Neural progenitor cell (in vitro differentiated cells): ENCODE measurements at regions not wholly inside any gene's neighbourhood (a gene's known extent, or its start where the extent isn't known, plus 50 kb on each side); places are given as distances from the start of the nearest gene placed in this dataset.
"Not testable (repeated sequence)": the region's sequence is repeated elsewhere in the genome, so short reads cannot be mapped to it uniquely, and the experiment has no call there.

ENCODE experiments used
- DNase-seq: peaks from one replicate; pipeline ENCODE4 v3.0.0-alpha.2; 2016; ENCODE audit warnings: low spot score
- H2AFZ ChIP-seq: fragments of 200-600 bp; sonication (generic); replicated peaks from 2 replicates; pipeline ENCODE4 v1.6.1; 2016; ENCODE audit warnings: antibody characterized with exemption
- H3F3A ChIP-seq: fragments of 200-600 bp; sonication (generic); 2 replicates; pipeline ENCODE4 v1.6.1; 2016; ENCODE audit warnings: antibody characterized with exemption, low read depth
- H3K27ac ChIP-seq: fragments of 200-600 bp; sonication (generic); 2 replicates; pipeline ENCODE4 v1.5.1; 2016; ENCODE audit warnings: mild to moderate bottlenecking
- H3K27me3 ChIP-seq: fragments of 200-600 bp; sonication (generic); 2 replicates; pipeline ENCODE4 v1.6.1; 2016; ENCODE audit warnings: mild to moderate bottlenecking, moderate library complexity
- H3K36me3 ChIP-seq: fragments of 200-600 bp; sonication (generic); 2 replicates; pipeline ENCODE4 v1.5.1; 2016
- H3K4me1 ChIP-seq: fragments of 200-600 bp; sonication (generic); 2 replicates; pipeline ENCODE4 v1.6.1; 2016; ENCODE audit warnings: mixed run types
- H3K4me2 ChIP-seq: fragments of 200-600 bp; sonication (generic); 2 replicates; pipeline ENCODE4 v1.6.1; 2016
- H3K4me3 ChIP-seq: fragments of 200-600 bp; sonication (generic); 2 replicates; pipeline ENCODE4 v1.5.1; 2016
- H3K79me2 ChIP-seq: fragments of 200-600 bp; sonication (generic); 2 replicates; pipeline ENCODE4 v1.6.1; 2016; ENCODE audit warnings: low read depth
- H3K9ac ChIP-seq: fragments of 200-600 bp; sonication (generic); 2 replicates; pipeline ENCODE4 v1.6.1; 2016
- H3K9me3 ChIP-seq: fragments of 200-600 bp; sonication (generic); 2 replicates; pipeline ENCODE4 v1.5.1; 2016; ENCODE audit warnings: low read depth
- H4K20me1 ChIP-seq: fragments of 200-600 bp; sonication (generic); 2 replicates; pipeline ENCODE4 v1.6.1; 2016; ENCODE audit warnings: low read depth
- H3K27ac Mint-ChIP-seq: 3 replicates; pipeline ENCODE4 v1.8.0; 2021; ENCODE audit warnings: mixed read lengths
- H3K27me3 Mint-ChIP-seq: 2 replicates; pipeline ENCODE4 v1.8.0; 2022; ENCODE audit warnings: low read depth, mild to moderate bottlenecking, inconsistent platforms, moderate library complexity, mixed read lengths; ENCODE audit not compliant: insufficient read depth
- H3K36me3 Mint-ChIP-seq: 3 replicates; pipeline ENCODE4 v1.8.0; 2021; ENCODE audit warnings: mixed read lengths
- H3K4me1 Mint-ChIP-seq: 3 replicates; pipeline ENCODE4 v1.8.0; 2021; ENCODE audit warnings: mixed read lengths
- H3K4me3 Mint-ChIP-seq: 3 replicates; pipeline ENCODE4 v1.8.0; 2021; ENCODE audit warnings: mild to moderate bottlenecking, moderate library complexity, mixed read lengths
- H3K9me3 Mint-ChIP-seq: 3 replicates; pipeline ENCODE4 v1.8.0; 2020; ENCODE audit warnings: mixed read lengths
- CTCF ChIP-seq: fragments of 200-600 bp; sonication (generic); IDR thresholded peaks from 2 replicates; pipeline ENCODE4 v1.5.1; 2017; ENCODE audit warnings: antibody characterized with exemption, mild to moderate bottlenecking
- EZH2 ChIP-seq: fragments of 200-600 bp; sonication (generic); IDR thresholded peaks from 2 replicates; pipeline ENCODE4 v1.6.1; 2017; ENCODE audit warnings: antibody characterized with exemption, mild to moderate bottlenecking, moderate library complexity
- EZH2phosphoT487 ChIP-seq: fragments of 200-600 bp; sonication (generic); IDR thresholded peaks from 2 replicates; pipeline ENCODE4 v1.6.1; 2017; ENCODE audit warnings: antibody characterized with exemption

GRCh38 chr5:84872768-84873167 lies 488.1 kb upstream of the EDIL3 start:
- Mint-ChIP-seq H3K9me3 (no peaks in the 10 kb centered on the region), H3K4me1 (no peaks in the 10 kb centered on the region), H3K27ac (no peak overlapping the region), H3K36me3 (no peaks in the 10 kb centered on the region), H3K4me3 (no peak overlapping the region), H3K27me3 (no peaks in the 10 kb centered on the region)
- no peaks in the 10 kb centered on the region for H3K4me1 ChIP-seq
- H3K9me3 ChIP-seq = no peaks in the 10 kb centered on the region
- no peaks in the 10 kb centered on the region for H3K79me2 ChIP-seq
- no peak for DNase-seq
- H3F3A ChIP-seq = no peaks in the 10 kb centered on the region
- TF ChIP-seq EZH2phosphoT487 (no peak), EZH2 (no peak), CTCF (no peak)
- no peaks in the 10 kb centered on the region for H4K20me1 ChIP-seq
- H3K27me3 ChIP-seq = no peaks in the 10 kb centered on the region
- no peak overlapping the region for H3K27ac ChIP-seq
- no peak overlapping the region for H2AFZ ChIP-seq
- no peak overlapping the region for H3K9ac ChIP-seq
- H3K36me3 ChIP-seq = no peaks in the 10 kb centered on the region
- no peak overlapping the region for H3K4me3 ChIP-seq
- H3K4me2 ChIP-seq = no peak overlapping the region

GRCh38 chr5:84870369-84870768 lies 485.7 kb upstream of the EDIL3 start:
- Mint-ChIP-seq H3K4me3 (no peak overlapping the region), H3K4me1 (no peaks in the 10 kb centered on the region), H3K9me3 (no peaks in the 10 kb centered on the region), H3K36me3 (no peaks in the 10 kb centered on the region), H3K27ac (no peak overlapping the region), H3K27me3 (no peaks in the 10 kb centered on the region)
- Histone ChIP-seq H4K20me1 (no peaks in the 10 kb centered on the region), H3K4me3 (no peak overlapping the region), H3K9ac (no peak overlapping the region), H3F3A (no peaks in the 10 kb centered on the region), H3K9me3 (no peaks in the 10 kb centered on the region), H3K4me2 (no peak overlapping the region), H3K27ac (no peak overlapping the region), H3K36me3 (no peaks in the 10 kb centered on the region), H2AFZ (no peak overlapping the region), H3K27me3 (no peaks in the 10 kb centered on the region), H3K79me2 (no peaks in the 10 kb centered on the region), H3K4me1 (no peaks in the 10 kb centered on the region)
- TF ChIP-seq CTCF = no peak
- TF ChIP-seq EZH2phosphoT487 = no peak
- TF ChIP-seq EZH2 = no peak
- DNase-seq = no peak

GRCh38 chr5:84869675-84870074 lies 485.0 kb upstream of the EDIL3 start:
- DNase-seq = no peak
- Histone ChIP-seq H3K4me1 (no peaks in the 10 kb centered on the region), H3K4me3 (no peak overlapping the region), H4K20me1 (no peaks in the 10 kb centered on the region), H3K79me2 (no peaks in the 10 kb centered on the region), H3K27ac (no peak overlapping the region), H3F3A (no peaks in the 10 kb centered on the region), H3K9me3 (no peaks in the 10 kb centered on the region), H3K36me3 (no peaks in the 10 kb centered on the region), H3K27me3 (no peaks in the 10 kb centered on the region), H3K9ac (no peak overlapping the region), H3K4me2 (no peak overlapping the region), H2AFZ (no peak overlapping the region)
- H3K4me3 Mint-ChIP-seq = no peak overlapping the region
- H3K9me3 Mint-ChIP-seq = no peaks in the 10 kb centered on the region
- no peaks in the 10 kb centered on the region for H3K4me1 Mint-ChIP-seq
- H3K27ac Mint-ChIP-seq = no peak overlapping the region
- no peaks in the 10 kb centered on the region for H3K36me3 Mint-ChIP-seq
- TF ChIP-seq EZH2phosphoT487 (no peak), CTCF (no peak), EZH2 (no peak)
- H3K27me3 Mint-ChIP-seq = no peaks in the 10 kb centered on the region

- not testable (repeated sequence) for H3K4me2 ChIP-seq, H3K36me3 Mint-ChIP-seq, DNase-seq, H3K27me3 Mint-ChIP-seq, H3K79me2 ChIP-seq, H3F3A ChIP-seq, H3K9me3 ChIP-seq, H3K27ac Mint-ChIP-seq, H2AFZ ChIP-seq, H3K4me3 ChIP-seq, H3K4me1 Mint-ChIP-seq, H3K27ac ChIP-seq, H3K4me1 ChIP-seq, H3K27me3 ChIP-seq, H4K20me1 ChIP-seq, H3K9me3 Mint-ChIP-seq, H3K9ac ChIP-seq, H3K4me3 Mint-ChIP-seq, H3K36me3 ChIP-seq
Measured at GRCh38 chr5:84863936-84864335, 479.3 kb upstream of the EDIL3 start.
